ENCODE measurements at regions not wholly inside any gene's neighbourhood (a gene's known extent, or its start where the extent isn't known, plus 50 kb on each side); places are given as distances from the start of the nearest gene placed in this dataset.
"Not testable (repeated sequence)": the region's sequence is repeated elsewhere in the genome, so short reads cannot be mapped to it uniquely, and the experiment has no call there.

DNA sequence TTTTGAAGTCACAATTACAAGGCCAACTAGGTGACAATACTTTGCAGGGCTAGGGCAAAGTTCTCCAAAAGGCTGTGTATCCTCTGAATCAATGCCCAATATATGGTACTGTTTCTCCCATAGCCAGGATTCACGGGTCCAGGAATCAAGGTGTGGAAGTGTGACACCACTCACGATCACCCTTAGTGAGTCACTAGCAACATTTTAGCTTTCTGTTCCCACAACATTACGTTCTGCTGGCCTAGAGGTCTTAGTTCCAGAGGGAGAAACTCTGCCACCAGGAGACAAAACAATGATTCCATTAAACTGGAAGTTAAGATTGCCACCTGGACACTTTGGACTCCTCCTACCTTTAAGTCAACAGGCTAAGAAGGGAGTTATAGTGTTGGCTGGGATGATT is 88.5 kb upstream of the RANBP6 start:
- DNase-seq: not testable (repeated sequence)

DNA sequence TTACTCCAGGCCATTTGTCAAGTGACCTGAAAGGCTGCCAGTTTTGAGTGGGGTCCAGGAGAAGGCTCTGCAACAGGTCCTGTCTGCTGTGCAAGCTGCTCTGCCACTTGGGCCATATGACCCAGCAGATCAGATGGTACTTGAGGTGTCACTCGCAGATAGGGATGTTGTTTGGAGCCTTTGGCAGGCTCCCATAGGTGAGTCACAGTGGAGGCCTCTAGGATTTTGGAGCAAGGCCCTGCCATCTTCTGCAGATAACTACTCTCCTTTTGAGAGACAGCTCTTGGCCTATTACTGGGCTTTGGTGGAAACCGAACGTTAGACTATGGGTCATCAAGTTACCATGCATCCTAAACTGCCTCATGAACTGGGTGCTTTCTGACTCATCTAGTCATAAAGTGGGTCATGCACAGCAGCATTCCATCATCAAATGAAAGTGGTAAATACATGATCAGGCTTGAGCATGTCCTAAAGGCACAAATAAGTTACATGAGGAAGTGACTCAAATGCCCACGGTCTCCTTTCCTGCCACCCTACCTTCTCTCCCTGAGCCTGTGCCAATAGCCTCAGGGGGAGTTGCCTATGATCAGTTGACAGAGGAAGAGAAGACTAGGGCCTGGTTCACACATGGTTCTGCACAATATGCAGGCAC is 87.0 kb upstream of the RANBP6 start:
- DNase-seq: not testable (repeated sequence)

DNA sequence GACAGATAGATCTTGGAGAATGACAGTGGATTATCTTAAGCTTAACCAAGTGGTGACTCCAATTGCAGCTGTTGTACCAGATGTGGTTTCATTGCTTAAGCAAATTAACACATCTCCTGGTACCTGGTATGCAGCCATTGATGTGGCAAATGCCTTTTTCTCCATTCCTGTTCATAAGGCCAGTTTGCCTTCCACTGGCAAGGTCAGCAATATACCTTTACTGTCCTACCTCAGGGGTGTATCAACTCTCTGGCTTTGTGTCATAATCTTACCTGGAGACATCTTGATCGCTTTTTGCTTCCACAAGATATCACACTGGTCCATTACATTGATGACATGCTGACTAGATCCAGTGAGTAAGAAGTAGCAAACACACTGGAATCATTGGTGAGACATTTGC is 86.3 kb upstream of the RANBP6 start:
- DNase-seq: not testable (repeated sequence)

DNA sequence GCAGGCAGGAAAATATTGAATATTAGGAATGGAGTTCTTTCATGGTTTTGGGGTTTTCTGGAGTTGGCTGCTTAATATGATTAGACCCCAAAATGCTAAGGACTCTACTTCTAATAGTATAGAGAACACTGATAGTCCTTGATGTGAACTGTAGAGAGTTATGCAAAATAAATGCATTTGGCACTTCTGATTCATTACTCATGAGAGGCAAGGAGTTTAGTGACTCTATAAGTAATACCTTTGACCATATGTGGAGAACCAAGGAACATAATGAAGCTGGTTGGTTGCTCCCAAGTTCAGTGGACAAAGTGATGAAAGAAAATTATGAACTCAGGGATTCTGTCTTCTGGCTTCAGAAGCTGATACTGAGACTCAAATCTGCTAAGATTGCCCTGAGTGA is 83.9 kb upstream of the RANBP6 start:
- DNase-seq: not testable (repeated sequence)

DNA sequence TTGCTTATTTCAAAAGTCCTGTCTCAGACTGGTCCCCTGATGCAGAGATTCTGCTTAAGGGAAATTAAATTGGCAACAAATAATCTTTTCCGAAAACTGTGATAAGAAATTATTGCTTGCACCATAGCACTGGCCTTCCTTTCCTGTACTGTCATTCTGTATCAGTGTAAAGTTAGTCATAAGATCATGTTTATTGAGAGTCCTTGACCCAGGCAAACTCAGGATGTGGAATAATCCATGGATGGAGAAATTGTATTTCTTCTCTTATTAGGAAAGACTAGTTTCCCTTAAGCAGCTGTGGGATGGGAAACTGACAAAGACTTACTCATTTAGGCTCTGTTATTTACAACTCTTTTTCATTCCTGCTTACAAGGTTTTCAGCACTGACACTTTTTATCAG is 83.0 kb upstream of the RANBP6 start:
- DNase-seq: no peak

DNA sequence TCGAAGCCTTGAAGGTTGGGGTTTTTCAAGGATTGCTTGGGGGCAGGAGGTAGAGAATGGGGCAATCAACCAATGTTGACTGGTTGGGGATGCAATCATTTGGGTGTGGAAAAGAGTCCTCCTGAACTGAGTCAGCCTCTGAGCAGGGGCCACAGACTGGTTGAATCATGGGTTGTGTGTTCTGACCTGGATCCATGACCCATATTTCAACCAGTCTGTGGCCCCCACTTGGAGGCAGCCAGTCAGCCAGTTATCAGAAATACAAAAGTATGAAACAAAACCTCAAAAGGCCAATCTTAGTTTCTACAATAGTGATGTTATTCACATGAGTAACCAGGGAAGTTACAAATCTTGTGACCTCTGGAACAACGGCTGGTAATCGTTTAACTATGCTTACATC is 81.4 kb upstream of the RANBP6 start:
- DNase-seq: no peak

DNA sequence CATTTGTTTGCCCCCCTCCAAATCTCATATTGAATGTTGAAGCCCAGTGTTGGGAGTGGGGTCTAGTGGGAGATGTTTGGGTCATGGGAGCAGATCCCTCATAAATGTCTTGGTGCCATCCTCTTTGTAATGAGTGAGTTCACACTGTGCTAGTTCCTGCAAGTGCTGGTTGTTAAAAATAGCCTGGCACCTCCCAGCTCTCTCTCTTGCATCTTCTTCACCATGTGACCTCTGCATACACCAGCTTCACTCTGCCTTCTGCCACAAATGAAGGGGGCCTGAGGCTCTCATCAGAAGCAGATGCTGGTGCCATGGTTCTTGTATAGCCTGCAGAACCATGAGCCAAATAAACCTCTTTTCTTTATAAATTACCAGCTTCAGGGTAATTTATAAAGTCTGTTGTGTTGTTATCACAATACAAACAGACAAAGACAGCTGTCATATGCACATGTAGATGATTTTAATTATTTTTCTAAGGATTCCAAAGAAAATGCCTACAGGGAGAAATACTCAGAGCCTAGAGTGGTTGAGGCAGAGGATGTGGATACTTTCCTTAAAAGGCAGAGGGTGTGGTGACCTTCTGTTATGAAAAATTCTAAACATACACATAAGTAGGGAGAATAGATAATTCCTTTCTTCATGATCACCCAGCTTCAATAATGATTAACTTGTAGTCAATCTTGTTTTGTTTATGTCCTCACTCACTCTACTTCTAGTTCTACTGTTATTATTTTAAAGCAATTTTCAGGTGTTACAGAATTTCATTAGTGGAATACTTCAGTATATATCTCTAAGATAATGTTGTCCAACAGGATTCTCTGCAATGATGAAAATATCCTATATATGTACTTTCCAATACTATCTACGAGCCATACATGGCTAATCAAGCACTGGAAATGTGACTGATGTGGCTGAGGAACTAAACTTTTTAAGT is 75.1 kb upstream of the RANBP6 start:
- DNase-seq: no peak

DNA sequence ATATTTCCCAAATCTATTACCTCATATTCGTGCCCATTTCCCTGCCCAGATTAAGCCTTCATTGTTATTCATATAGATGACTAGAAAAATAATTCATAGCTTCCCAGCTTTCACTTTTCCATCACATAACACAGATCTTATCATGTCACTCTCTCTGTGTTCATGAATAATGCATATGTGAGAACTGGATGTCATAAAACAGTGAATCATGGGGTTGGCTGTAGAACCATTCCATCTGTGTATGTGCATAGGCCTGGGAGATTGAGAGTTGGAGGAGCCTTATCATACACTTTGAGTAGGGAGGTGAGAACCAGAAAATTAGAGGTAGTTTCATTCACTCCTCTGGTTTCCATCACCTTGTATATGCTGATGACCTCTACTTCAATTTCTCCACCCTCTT is 73.9 kb upstream of the RANBP6 start:
- no peak for DNase-seq

DNA sequence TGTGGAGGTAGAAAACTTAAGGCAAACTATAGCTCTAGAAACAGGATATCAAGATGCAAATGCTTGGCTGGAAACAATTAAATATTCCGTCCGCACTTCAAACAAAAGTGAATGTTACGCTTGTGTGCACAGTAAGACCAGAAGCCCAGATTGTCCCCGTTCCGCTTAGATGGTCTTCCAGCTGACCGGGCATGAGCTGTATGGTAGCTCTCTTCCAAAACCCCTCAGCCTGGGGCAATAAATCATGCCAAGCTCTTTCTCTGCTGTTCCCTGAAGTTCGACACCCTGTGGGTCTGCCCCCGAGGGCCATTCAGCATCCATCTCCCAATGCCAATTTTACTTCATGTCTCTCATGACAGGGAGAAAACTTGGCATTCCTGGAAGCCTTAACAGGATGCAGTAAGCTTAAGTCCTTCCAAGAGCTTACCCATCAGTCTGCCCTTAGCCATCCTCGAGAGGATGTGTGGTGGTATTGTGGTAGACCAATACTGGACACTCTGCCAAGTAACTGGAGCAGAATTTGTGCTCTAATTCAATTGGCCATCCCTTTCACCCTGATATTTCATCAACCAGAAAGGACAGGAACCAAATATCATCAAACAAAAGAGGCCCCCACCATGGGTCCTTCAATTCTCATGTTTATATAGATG is 70.7 kb upstream of the RANBP6 start:
- DNase-seq: no peak

DNA sequence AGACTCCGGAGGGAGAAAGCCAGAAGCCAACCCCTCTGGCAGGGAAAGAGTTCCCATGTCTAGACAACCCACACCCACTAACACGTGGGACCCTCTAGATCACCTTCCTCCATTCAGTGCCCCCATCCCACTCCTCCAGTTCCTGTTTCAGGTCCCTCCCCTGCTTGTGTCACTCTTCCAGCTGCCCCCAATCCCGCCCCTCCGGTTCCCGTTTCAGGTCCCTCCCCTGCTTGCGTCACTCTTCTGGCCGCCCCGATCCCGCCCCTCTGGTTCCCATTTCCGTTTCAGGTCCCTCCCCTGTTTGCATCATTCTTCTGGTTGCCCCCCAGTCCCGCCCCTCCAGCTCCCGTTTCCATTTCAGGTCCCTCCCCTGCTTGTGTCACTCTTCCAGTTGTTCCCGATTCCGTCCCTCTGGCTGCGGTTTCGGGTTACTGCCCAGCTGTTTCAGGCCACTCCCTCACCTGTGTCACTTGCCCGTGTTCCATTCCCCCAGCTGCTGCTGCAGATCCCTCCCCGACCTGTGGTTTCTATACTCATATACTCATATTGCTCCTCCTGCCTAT is 64.8 kb upstream of the RANBP6 start:
- DNase-seq: peak; percentile 63 to 75

DNA sequence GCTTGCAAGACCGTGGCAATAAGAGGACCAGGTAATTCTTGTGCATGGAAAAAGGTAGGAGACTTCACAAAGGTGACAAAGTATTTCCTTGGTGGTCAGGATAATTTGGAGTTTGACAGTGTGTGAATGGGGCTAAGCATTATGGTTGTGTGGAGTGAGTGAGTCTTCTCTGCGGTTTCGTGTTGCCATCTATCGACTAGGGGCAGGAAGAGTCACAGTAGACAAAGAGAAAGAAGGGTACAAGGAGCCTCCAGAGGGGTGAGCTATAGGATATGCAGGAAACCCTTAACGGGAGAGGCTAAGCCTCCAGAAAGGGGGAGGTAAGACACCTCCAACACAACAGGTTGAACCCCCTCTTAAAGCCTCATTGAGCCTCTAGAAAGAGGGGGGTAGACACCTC is 64.0 kb upstream of the RANBP6 start:
- DNase-seq: no peak

DNA sequence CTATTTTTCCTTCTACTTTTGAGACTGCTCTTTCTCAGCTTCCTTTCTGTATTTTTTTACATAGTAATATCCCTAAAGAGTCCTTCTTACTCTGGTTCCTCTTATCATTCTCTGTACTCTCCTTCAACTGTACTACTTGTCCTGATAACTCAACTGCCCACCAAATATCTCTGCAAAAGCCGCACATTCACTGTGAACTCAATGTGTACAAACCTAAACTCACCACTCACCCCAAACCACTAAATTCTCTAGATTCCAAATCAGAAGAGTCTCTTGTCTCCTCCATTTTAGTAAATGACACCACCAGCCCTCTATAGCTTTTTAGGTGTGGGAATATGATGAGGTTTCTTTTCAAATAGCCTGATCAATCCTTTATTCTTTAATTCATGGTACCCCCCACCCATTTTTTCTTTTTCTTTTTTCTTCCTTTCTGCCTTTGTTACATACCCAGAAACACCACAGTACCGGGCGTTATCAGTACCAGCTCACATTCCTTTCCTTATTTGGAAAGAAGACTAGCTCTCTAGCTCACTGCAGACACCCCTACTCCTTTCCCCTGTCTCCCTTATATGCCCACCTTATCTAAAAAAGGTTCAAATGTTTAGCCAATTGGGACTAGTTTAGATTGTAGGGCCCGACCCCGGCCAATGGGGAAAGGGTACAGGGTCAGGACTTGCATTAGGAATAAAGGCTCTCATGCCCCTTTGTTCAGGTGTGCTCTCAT is 63.1 kb upstream of the RANBP6 start:
- no peak for DNase-seq

DNA sequence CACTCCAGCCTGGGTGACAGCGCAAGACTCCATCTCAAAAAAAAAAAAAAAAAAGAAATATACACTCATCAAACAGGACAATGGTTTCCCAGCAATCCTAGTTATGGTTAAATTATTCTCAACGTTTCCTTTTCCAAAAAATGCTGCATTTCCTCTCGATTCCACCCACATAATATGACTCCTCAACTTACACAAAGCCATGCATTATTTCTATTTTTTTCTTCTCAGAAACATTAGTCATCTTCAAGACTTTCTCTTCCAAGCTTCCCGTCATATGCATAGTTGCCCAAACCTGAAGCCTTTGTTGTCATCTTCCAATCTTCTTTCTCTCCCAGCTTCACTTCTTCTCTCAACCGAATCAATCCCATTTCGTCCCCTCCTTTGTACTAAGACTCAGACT is 61.4 kb upstream of the RANBP6 start:
- no peak for DNase-seq

DNA sequence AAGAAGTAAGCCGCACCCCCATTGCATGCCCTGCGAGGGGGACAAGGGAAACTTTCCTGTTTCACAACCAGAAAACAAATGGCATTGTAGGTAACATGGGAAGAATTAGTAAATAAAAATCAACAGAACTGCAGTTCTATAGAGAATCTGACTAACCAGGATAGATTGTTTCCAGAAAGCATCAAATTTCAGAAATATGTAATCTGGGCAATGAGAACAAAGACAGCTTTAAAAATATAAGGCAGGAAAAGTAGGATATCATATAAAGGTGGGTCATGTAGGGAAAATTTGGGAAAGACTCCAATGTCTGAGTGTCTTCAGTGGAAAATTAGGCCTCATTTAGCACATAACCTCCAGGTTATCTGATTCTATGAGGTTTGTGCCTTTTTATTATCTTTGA is 58.3 kb upstream of the RANBP6 start:
- DNase-seq: no peak

DNA sequence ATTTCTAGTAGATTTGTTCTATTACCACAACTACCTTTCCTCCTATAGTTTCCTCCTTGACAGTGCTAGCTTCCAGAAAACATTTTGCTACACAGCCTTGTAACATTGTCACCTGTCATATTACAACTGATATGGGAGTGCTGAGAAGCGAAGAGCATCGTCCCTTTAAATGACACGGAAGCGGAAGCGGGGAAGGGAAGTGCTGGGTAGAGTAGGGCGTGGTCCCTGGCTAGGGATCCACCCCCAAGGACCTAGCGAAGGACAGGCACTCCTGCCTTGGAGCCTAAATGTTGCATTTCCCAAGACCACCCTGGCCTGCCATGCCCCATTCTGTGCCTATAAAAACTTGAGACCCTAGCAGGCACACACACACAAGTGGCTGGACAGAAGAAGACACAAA is 57.4 kb upstream of the RANBP6 start:
- no peak for DNase-seq

DNA sequence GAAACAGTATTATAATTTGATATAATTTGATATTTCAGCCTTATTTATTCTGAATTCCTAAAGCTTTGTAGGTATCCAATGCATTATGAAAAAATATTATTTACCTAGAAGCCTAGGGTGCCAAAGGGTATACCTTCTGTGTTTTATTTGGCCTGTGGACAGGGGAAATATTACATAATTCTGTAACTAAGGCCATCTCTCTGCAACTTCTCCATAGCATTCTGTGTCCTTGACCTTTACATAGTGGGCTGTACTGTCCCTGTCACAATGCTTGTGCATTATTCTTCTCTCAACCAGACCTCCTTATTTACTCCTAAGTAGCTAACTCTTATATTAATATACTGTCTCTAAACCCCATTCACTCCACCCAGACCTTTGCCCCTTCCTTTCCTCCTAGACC is 57.0 kb upstream of the RANBP6 start:
- DNase-seq: no peak

DNA sequence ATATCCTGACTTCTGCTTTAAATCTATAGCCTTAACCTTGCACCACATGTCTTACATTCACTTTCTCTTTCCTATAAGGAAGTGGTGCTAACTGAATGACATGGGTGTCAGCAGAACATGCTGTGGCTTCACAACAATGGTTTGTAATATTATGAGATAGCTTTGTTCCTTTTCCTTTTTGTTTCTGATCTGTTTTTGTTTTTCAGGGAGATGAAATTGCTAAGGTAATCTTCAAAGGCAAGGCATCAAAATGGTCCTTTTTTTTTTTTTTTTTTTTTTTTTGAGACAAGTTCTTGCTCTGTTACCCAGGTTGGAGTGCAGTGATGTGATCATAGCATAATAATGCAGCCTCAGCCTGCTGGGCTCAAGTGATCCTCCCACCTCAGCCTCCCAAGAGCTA is 53.6 kb upstream of the RANBP6 start:
- no peak for DNase-seq

DNA sequence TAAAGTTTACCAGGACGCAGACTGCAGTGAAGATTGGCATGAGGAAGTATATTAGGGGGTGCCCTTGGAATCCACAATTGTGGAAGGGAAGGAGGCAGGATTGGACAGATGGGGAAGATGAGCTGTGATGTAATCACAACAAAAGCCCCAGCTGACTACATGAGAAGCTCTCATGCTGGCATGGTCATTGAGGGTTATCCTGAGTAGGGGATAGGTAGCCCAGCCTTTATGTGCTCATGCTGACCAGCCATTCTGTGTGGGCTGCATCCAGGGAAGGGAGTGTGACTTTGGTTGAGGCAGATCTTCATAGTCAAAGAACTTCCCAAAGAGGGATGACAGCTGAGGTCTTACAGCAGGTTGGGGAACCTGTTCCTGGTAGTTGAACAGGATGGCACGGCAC is 52.0 kb upstream of the RANBP6 start:
- no peak for DNase-seq
